OCI-LY1 (cell line): ENCODE measurements at regions not wholly inside any gene's neighbourhood (a gene's known extent, or its start where the extent isn't known, plus 50 kb on each side); places are given as distances from the start of the nearest gene placed in this dataset.

Experiments used
- CTCF ChIP-seq: fragments of 200-600 bp; sonication (generic), shearing (Covaris generic); IDR thresholded peaks from 2 replicates; pipeline ENCODE4 v1.5.1; 2017; ENCODE audit warnings: mild to moderate bottlenecking, antibody characterized with exemption, low read length, moderate library complexity, mixed read lengths
- EZH2 ChIP-seq: fragments of 200-600 bp; sonication (generic), shearing (Covaris generic); IDR thresholded peaks from 2 replicates; pipeline ENCODE4 v1.8.0; 2017; ENCODE audit warnings: borderline replicate concordance, mixed run types, mild to moderate bottlenecking, antibody characterized with exemption, low read length, moderate library complexity, mixed read lengths

DNA sequence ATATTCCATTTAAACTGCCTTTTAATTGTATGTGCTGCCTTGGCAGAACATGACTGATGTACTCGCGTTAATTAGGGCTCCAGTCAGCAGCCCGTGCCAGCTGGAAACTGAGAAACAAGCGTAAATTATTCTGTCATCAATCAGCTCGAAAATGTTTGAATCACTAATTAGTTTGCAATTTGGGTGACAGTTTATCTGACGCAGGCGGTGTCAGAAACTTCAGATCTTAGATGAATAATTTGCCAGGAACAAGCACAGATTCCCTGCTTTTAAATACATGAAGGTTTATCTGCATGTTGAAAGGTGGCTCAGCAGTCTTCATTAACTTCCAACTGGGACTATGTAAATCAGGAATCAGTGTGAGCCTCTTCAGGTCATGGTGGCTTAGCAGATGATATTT, 176.0 kb upstream of the TLE4 start:
- TF ChIP-seq CTCF = no peak
- TF ChIP-seq EZH2 = no peak
